Neural progenitor cell (in vitro differentiated cells): ENCODE measurements at regions not wholly inside any gene's neighbourhood (a gene's known extent, or its start where the extent isn't known, plus 50 kb on each side); places are given as distances from the start of the nearest gene placed in this dataset.

ENCODE experiments used
- DNase-seq: peaks from one replicate; pipeline ENCODE4 v3.0.0-alpha.2; 2016; ENCODE audit warnings: low spot score
- H2AFZ ChIP-seq: fragments of 200-600 bp; sonication (generic); replicated peaks from 2 replicates; pipeline ENCODE4 v1.6.1; 2016; ENCODE audit warnings: antibody characterized with exemption
- H3F3A ChIP-seq: fragments of 200-600 bp; sonication (generic); 2 replicates; pipeline ENCODE4 v1.6.1; 2016; ENCODE audit warnings: antibody characterized with exemption, low read depth
- H3K27ac ChIP-seq: fragments of 200-600 bp; sonication (generic); 2 replicates; pipeline ENCODE4 v1.5.1; 2016; ENCODE audit warnings: mild to moderate bottlenecking
- H3K27me3 ChIP-seq: fragments of 200-600 bp; sonication (generic); 2 replicates; pipeline ENCODE4 v1.6.1; 2016; ENCODE audit warnings: mild to moderate bottlenecking, moderate library complexity
- H3K36me3 ChIP-seq: fragments of 200-600 bp; sonication (generic); 2 replicates; pipeline ENCODE4 v1.5.1; 2016
- H3K4me1 ChIP-seq: fragments of 200-600 bp; sonication (generic); 2 replicates; pipeline ENCODE4 v1.6.1; 2016; ENCODE audit warnings: mixed run types
- H3K4me2 ChIP-seq: fragments of 200-600 bp; sonication (generic); 2 replicates; pipeline ENCODE4 v1.6.1; 2016
- H3K4me3 ChIP-seq: fragments of 200-600 bp; sonication (generic); 2 replicates; pipeline ENCODE4 v1.5.1; 2016
- H3K79me2 ChIP-seq: fragments of 200-600 bp; sonication (generic); 2 replicates; pipeline ENCODE4 v1.6.1; 2016; ENCODE audit warnings: low read depth
- H3K9ac ChIP-seq: fragments of 200-600 bp; sonication (generic); 2 replicates; pipeline ENCODE4 v1.6.1; 2016
- H3K9me3 ChIP-seq: fragments of 200-600 bp; sonication (generic); 2 replicates; pipeline ENCODE4 v1.5.1; 2016; ENCODE audit warnings: low read depth
- H4K20me1 ChIP-seq: fragments of 200-600 bp; sonication (generic); 2 replicates; pipeline ENCODE4 v1.6.1; 2016; ENCODE audit warnings: low read depth
- H3K27ac Mint-ChIP-seq: 3 replicates; pipeline ENCODE4 v1.8.0; 2021; ENCODE audit warnings: mixed read lengths
- H3K27me3 Mint-ChIP-seq: 2 replicates; pipeline ENCODE4 v1.8.0; 2022; ENCODE audit warnings: low read depth, mild to moderate bottlenecking, inconsistent platforms, moderate library complexity, mixed read lengths; ENCODE audit not compliant: insufficient read depth
- H3K36me3 Mint-ChIP-seq: 3 replicates; pipeline ENCODE4 v1.8.0; 2021; ENCODE audit warnings: mixed read lengths
- H3K4me1 Mint-ChIP-seq: 3 replicates; pipeline ENCODE4 v1.8.0; 2021; ENCODE audit warnings: mixed read lengths
- H3K4me3 Mint-ChIP-seq: 3 replicates; pipeline ENCODE4 v1.8.0; 2021; ENCODE audit warnings: mild to moderate bottlenecking, moderate library complexity, mixed read lengths
- H3K9me3 Mint-ChIP-seq: 3 replicates; pipeline ENCODE4 v1.8.0; 2020; ENCODE audit warnings: mixed read lengths
- CTCF ChIP-seq: fragments of 200-600 bp; sonication (generic); IDR thresholded peaks from 2 replicates; pipeline ENCODE4 v1.5.1; 2017; ENCODE audit warnings: antibody characterized with exemption, mild to moderate bottlenecking
- EZH2 ChIP-seq: fragments of 200-600 bp; sonication (generic); IDR thresholded peaks from 2 replicates; pipeline ENCODE4 v1.6.1; 2017; ENCODE audit warnings: antibody characterized with exemption, mild to moderate bottlenecking, moderate library complexity
- EZH2phosphoT487 ChIP-seq: fragments of 200-600 bp; sonication (generic); IDR thresholded peaks from 2 replicates; pipeline ENCODE4 v1.6.1; 2017; ENCODE audit warnings: antibody characterized with exemption

- Histone ChIP-seq H3K27me3 (no peaks in the 10 kb centered on the region), H2AFZ (no peak overlapping the region), H3F3A (peaks cover 6% of the 10 kb centered on the region), H3K9ac (no peak overlapping the region), H3K4me3 (no peak overlapping the region), H3K4me1 (peaks cover 17% of the 10 kb centered on the region), H3K4me2 (no peak overlapping the region), H3K36me3 (no peaks in the 10 kb centered on the region), H3K79me2 (no peaks in the 10 kb centered on the region), H4K20me1 (no peaks in the 10 kb centered on the region), H3K27ac (no peak overlapping the region), H3K9me3 (no peaks in the 10 kb centered on the region)
- no peak overlapping the region for H3K27ac Mint-ChIP-seq
- H3K4me1 Mint-ChIP-seq = peaks cover 27% of the 10 kb centered on the region
- peaks cover 14% of the 10 kb centered on the region for H3K9me3 Mint-ChIP-seq
- TF ChIP-seq CTCF = no peak
- no peak for TF ChIP-seq EZH2phosphoT487
- H3K36me3 Mint-ChIP-seq = peaks cover 5% of the 10 kb centered on the region
- H3K4me3 Mint-ChIP-seq = no peak overlapping the region
- H3K27me3 Mint-ChIP-seq = peaks cover 7% of the 10 kb centered on the region
- DNase-seq = no peak
These were observed 594.4 kb downstream of the QKI start for GRCh38 chr6:164008902-164009301.

GRCh38 chr6:164007881-164008280, 593.4 kb downstream of the QKI start:
- H3K27me3 Mint-ChIP-seq = peaks cover 7% of the 10 kb centered on the region
- H3K4me3 Mint-ChIP-seq = no peak overlapping the region
- no peaks in the 10 kb centered on the region for H3K27me3 ChIP-seq
- peaks cover 22% of the 10 kb centered on the region for H3K4me1 Mint-ChIP-seq
- H3K36me3 Mint-ChIP-seq = peaks cover 5% of the 10 kb centered on the region
- H3K9me3 ChIP-seq = no peaks in the 10 kb centered on the region
- no peak overlapping the region for H3K4me2 ChIP-seq
- H3K4me3 ChIP-seq = no peak overlapping the region
- DNase-seq = no peak
- peaks cover 14% of the 10 kb centered on the region for H3K9me3 Mint-ChIP-seq
- no peak overlapping the region for H3K27ac ChIP-seq
- no peaks in the 10 kb centered on the region for H4K20me1 ChIP-seq
- H3K27ac Mint-ChIP-seq = no peak overlapping the region
- no peak overlapping the region for H3K9ac ChIP-seq
- no peaks in the 10 kb centered on the region for H3K36me3 ChIP-seq
- TF ChIP-seq EZH2phosphoT487 (no peak), EZH2 (no peak), CTCF (no peak)
- peaks cover 12% of the 10 kb centered on the region for H3K4me1 ChIP-seq
- no peaks in the 10 kb centered on the region for H3K79me2 ChIP-seq
- no peaks in the 10 kb centered on the region for H3F3A ChIP-seq
- no peak overlapping the region for H2AFZ ChIP-seq

- DNase-seq = no peak
- Histone ChIP-seq H4K20me1 (no peaks in the 10 kb centered on the region), H3K4me1 (peaks cover 12% of the 10 kb centered on the region), H3K36me3 (no peaks in the 10 kb centered on the region), H3K27ac (no peak overlapping the region), H2AFZ (no peak overlapping the region), H3K4me2 (no peak overlapping the region), H3K27me3 (no peaks in the 10 kb centered on the region), H3F3A (no peaks in the 10 kb centered on the region), H3K79me2 (no peaks in the 10 kb centered on the region), H3K9ac (no peak overlapping the region), H3K4me3 (no peak overlapping the region), H3K9me3 (no peaks in the 10 kb centered on the region)
- Mint-ChIP-seq H3K4me3 (no peak overlapping the region), H3K27me3 (peaks cover 6% of the 10 kb centered on the region), H3K4me1 (peaks cover 22% of the 10 kb centered on the region), H3K9me3 (peaks cover 5% of the 10 kb centered on the region), H3K36me3 (peaks cover 5% of the 10 kb centered on the region), H3K27ac (no peak overlapping the region)
- no peak for TF ChIP-seq EZH2
- TF ChIP-seq EZH2phosphoT487 = no peak
These were observed 591.9 kb downstream of the QKI start for GRCh38 chr6:164006459-164006858.

GRCh38 chr6:164005004-164005711, 590.6 kb downstream of the QKI start:
- Mint-ChIP-seq H3K4me1 (peaks cover 11% of the 10 kb centered on the region), H3K27ac (no peak overlapping the region), H3K4me3 (no peak overlapping the region), H3K9me3 (peaks cover 5% of the 10 kb centered on the region), H3K27me3 (peaks cover 3% of the 10 kb centered on the region), H3K36me3 (peaks cover 5% of the 10 kb centered on the region)
- Histone ChIP-seq H3K4me1 (peaks cover 1% of the 10 kb centered on the region), H3K9ac (no peak overlapping the region), H2AFZ (no peak overlapping the region), H3K27ac (no peak overlapping the region), H3K4me2 (no peak overlapping the region), H3K36me3 (no peaks in the 10 kb centered on the region), H3K27me3 (no peaks in the 10 kb centered on the region), H4K20me1 (no peaks in the 10 kb centered on the region), H3F3A (no peaks in the 10 kb centered on the region), H3K9me3 (no peaks in the 10 kb centered on the region), H3K79me2 (no peaks in the 10 kb centered on the region), H3K4me3 (no peak overlapping the region)
- TF ChIP-seq EZH2 (no peak), CTCF (no peak), EZH2phosphoT487 (no peak)
- DNase-seq = no peak
